IMR-90 (cell line): ENCODE measurements at regions not wholly inside any gene's neighbourhood (a gene's known extent, or its start where the extent isn't known, plus 50 kb on each side); places are given as distances from the start of the nearest gene placed in this dataset.

ENCODE experiments used
- ATAC-seq: fragments of 200-7000 bp; cut with Tn5 transposase; 2 replicates; pipeline ENCODE4 v1.9.1; 2020; ENCODE audit warnings: low read depth, mild to moderate bottlenecking, moderate library complexity
- BruUV-seq: library from RNA; stranded (reverse); fragments of 400-500 nt; replicated peaks from 2 replicates; lab custom pipeline; 2021; lab: Mats Ljungman, UMichigan
- CTCF ChIA-PET: fragments of 300-600 bp; formaldehyde crosslinking; extraction: SDS; loops from one replicate; lab custom pipeline; 2021; ENCODE audit warnings: antibody characterized with exemption; lab: Yijun Ruan, JAX
- POLR2A ChIA-PET: fragments of 300-600 bp; sonication (Branson Sonifier 250); formaldehyde crosslinking; loops from one replicate; lab custom pipeline; 2022; ENCODE audit warnings: antibody characterized with exemption; ENCODE audit not compliant: unreplicated experiment; lab: Charles Lee
- DNase-seq: peaks from one replicate; pipeline ENCODE4 v3.0.0; 2013
- H2AFZ ChIP-seq: replicated peaks from 2 replicates; pipeline ENCODE3; 2013; ENCODE audit warnings: low read length, mild to moderate bottlenecking; ENCODE audit not compliant: poor library complexity
- H2AK5ac ChIP-seq: 2 replicates; pipeline ENCODE4 v1.6.1; 2013; ENCODE audit warnings: low read depth, low read length, inconsistent platforms
- H2AK9ac ChIP-seq: replicated peaks from 2 replicates; pipeline ENCODE3; 2013; ENCODE audit warnings: mild to moderate bottlenecking, low read depth, low read length, moderate library complexity; ENCODE audit not compliant: poor library complexity
- H2BK120ac ChIP-seq: 2 replicates; pipeline ENCODE4 v1.6.1; 2013; ENCODE audit warnings: low read depth, low read length, inconsistent platforms
- H2BK15ac ChIP-seq: 3 replicates; pipeline ENCODE4 v1.6.1; 2013; ENCODE audit warnings: low read depth, low read length, inconsistent platforms
- H2BK20ac ChIP-seq: 2 replicates; pipeline ENCODE4 v1.6.1; 2013; ENCODE audit warnings: low read depth, mild to moderate bottlenecking, inconsistent platforms, low read length, moderate library complexity
- H2BK5ac ChIP-seq: 2 replicates; pipeline ENCODE4 v1.6.1; 2013; ENCODE audit warnings: mild to moderate bottlenecking, low read depth, low read length, inconsistent platforms; ENCODE audit not compliant: poor library complexity, severe bottlenecking
- H3K14ac ChIP-seq: replicated peaks from 2 replicates; pipeline ENCODE4 v1.6.1; 2013; ENCODE audit warnings: low read depth, low read length, inconsistent platforms
- H3K18ac ChIP-seq: 2 replicates; pipeline ENCODE4 v1.6.1; 2013; ENCODE audit warnings: low read depth, low read length, control low read depth
- H3K23ac ChIP-seq: 2 replicates; pipeline ENCODE4 v1.6.1; 2013; ENCODE audit warnings: low read depth, low read length, inconsistent platforms
- H3K27ac ChIP-seq: 2 replicates; pipeline ENCODE4 v1.5.1; 2013; ENCODE audit warnings: mild to moderate bottlenecking, control low read depth, low read length; ENCODE audit not compliant: insufficient read depth
- H3K27me3 ChIP-seq: 2 replicates; pipeline ENCODE4 v1.6.1; 2013; ENCODE audit warnings: low read length; ENCODE audit not compliant: control insufficient read depth, insufficient read depth
- H3K36me3 ChIP-seq: 2 replicates; pipeline ENCODE4 v1.6.1; 2013; ENCODE audit warnings: low read length, mixed read lengths; ENCODE audit not compliant: control insufficient read depth, insufficient read depth
- H3K4ac ChIP-seq: 2 replicates; pipeline ENCODE4 v1.6.1; 2013; ENCODE audit warnings: low read depth, low read length, inconsistent platforms
- H3K4me1 ChIP-seq: 2 replicates; pipeline ENCODE4 v1.6.1; 2013; ENCODE audit warnings: low read length, mixed read lengths; ENCODE audit not compliant: control insufficient read depth, insufficient read depth
- H3K4me2 ChIP-seq: 2 replicates; pipeline ENCODE4 v1.6.1; 2013; ENCODE audit warnings: low read depth, mild to moderate bottlenecking, control low read depth, low read length, moderate library complexity
- H3K4me3 ChIP-seq: 2 replicates; pipeline ENCODE4 v1.5.1; 2013; ENCODE audit warnings: low read depth, mild to moderate bottlenecking, control low read depth, low read length, moderate library complexity; ENCODE audit not compliant: insufficient read depth
- H3K56ac ChIP-seq: 2 replicates; pipeline ENCODE4 v1.6.1; 2013; ENCODE audit warnings: low read length, inconsistent platforms; ENCODE audit not compliant: insufficient read depth; ENCODE audit errors: extremely low read depth
- H3K79me1 ChIP-seq, 2 experiments: 2 replicates each; pipeline ENCODE4 v1.6.1; 2013; ENCODE audit warnings: low read length in 2 of 2, inconsistent platforms in 1 of 2, low read depth in 1 of 2
- H3K9ac ChIP-seq: 2 replicates; pipeline ENCODE4 v1.6.1; 2013; ENCODE audit warnings: low read depth, low read length, control low read depth
- H3K9me1 ChIP-seq: 2 replicates; pipeline ENCODE4 v1.6.1; 2013; ENCODE audit warnings: low read length, inconsistent platforms; ENCODE audit not compliant: insufficient read depth
- H3K9me3 ChIP-seq: 2 replicates; pipeline ENCODE4 v1.6.1; 2013; ENCODE audit warnings: low read length; ENCODE audit not compliant: control insufficient read depth, insufficient read depth
- H4K20me1 ChIP-seq: 2 replicates; pipeline ENCODE4 v1.6.1; 2013; ENCODE audit warnings: low read length, inconsistent platforms; ENCODE audit not compliant: insufficient read depth
- H4K5ac ChIP-seq: 2 replicates; pipeline ENCODE4 v1.6.1; 2013; ENCODE audit warnings: mild to moderate bottlenecking, low read depth, low read length, control low read depth
- H4K8ac ChIP-seq, 2 experiments: 2 replicates each; pipeline ENCODE4 v1.6.1; 2013; ENCODE audit warnings: low read depth in 2 of 2, low read length in 2 of 2, control low read depth in 1 of 2, inconsistent platforms in 1 of 2
- H4K91ac ChIP-seq: 2 replicates; pipeline ENCODE4 v1.6.1; 2013; ENCODE audit warnings: low read depth, low read length, inconsistent platforms; ENCODE audit not compliant: insufficient read depth
- BHLHE40 ChIP-seq: fragments of 150-350 bp; IDR thresholded peaks from 2 replicates; pipeline ENCODE4 v1.6.1; 2016; ENCODE audit warnings: mild to moderate bottlenecking, low read depth, low read length
- CTCF ChIP-seq: conservative IDR thresholded peaks from 2 replicates; pipeline ENCODE4 v1.5.1; 2012; ENCODE audit warnings: mild to moderate bottlenecking, low read depth, low read length, improper control_type of control experiment
- FOS ChIP-seq: fragments of 150-350 bp; IDR thresholded peaks from 2 replicates; pipeline ENCODE4 v1.6.1; 2016; ENCODE audit warnings: low read depth, low read length
- MXI1 ChIP-seq: IDR thresholded peaks from 2 replicates; pipeline ENCODE4 v1.6.1; 2012; ENCODE audit warnings: low read depth, mild to moderate bottlenecking, low read length, moderate library complexity, borderline replicate concordance
- NFE2L2 ChIP-seq: fragments of 150-350 bp; IDR thresholded peaks from 2 replicates; pipeline ENCODE4 v1.6.1; 2016; ENCODE audit warnings: low read depth, mild to moderate bottlenecking, low read length
- RAD21 ChIP-seq: IDR thresholded peaks from 2 replicates; pipeline ENCODE4 v1.6.1; 2012; ENCODE audit warnings: low read length, improper control_type of control experiment
- RFX5 ChIP-seq: IDR thresholded peaks from 2 replicates; pipeline ENCODE4 v1.8.0; 2012; ENCODE audit warnings: low read depth, mild to moderate bottlenecking, low read length, moderate library complexity
- SMC3 ChIP-seq: fragments of 150-350 bp; IDR thresholded peaks from 2 replicates; pipeline ENCODE4 v1.6.1; 2016; ENCODE audit warnings: low read depth, mild to moderate bottlenecking, antibody characterized with exemption, low read length, moderate library complexity
- dilution Hi-C: fragments of 300-500 bp; cut with HindIII; formaldehyde crosslinking; loops from one replicate; pipeline ENCODE4 v1.14.3; 2018; ENCODE audit warnings: low sequenced_read_pairs; ENCODE audit not compliant: unreplicated experiment
- in situ Hi-C: fragments of 300-500 bp; cut with MboI; formaldehyde crosslinking; loops from 3 replicates; pipeline ENCODE4 v1.14.3; 2019; ENCODE audit warnings: low sequenced_read_pairs, inconsistent platforms, mixed read lengths
- intact Hi-C: fragments of 100-400 bp; cut with micrococcal nuclease; formaldehyde crosslinking; loops from 2 replicates; pipeline ENCODE4 v1.10.0; 2022

- ChIA-PET POLR2A (no interaction called here), CTCF (no interaction called here)
- DNase-seq, result no peak
Observed at GRCh38 chr5:118551031-118551430, 437.3 kb downstream of the DTWD2 start.

More at GRCh38 chr5:118551031-118551430, 437.3 kb downstream of the DTWD2 start:
- Histone ChIP-seq H3K4ac (no peak overlapping the region), H3K9me1 (no peaks in the 10 kb centered on the region), H3K9me3 (0 out of 2 replicates have a peak, but pooled peaks cover 1% of the 10 kb centered on the region), H2BK20ac (no peak overlapping the region), H3K56ac (no peak overlapping the region), H2AFZ (no peak overlapping the region), H3K27me3 (no peaks in the 10 kb centered on the region), H4K20me1 (no peaks in the 10 kb centered on the region), H3K27ac (no peak overlapping the region), H2AK9ac (no peak overlapping the region), H3K4me1 (no peaks in the 10 kb centered on the region), H3K14ac (no peak overlapping the region), H4K8ac (no peak overlapping the region), H3K36me3 (no peaks in the 10 kb centered on the region), H2BK5ac (no peak overlapping the region), H3K9ac (no peak overlapping the region), H4K5ac (no peak overlapping the region), H3K79me1 (no peaks in the 10 kb centered on the region), H3K23ac (no peak overlapping the region), H2BK120ac (no peak overlapping the region), H3K4me2 (no peak overlapping the region), H4K91ac (no peak overlapping the region), H2BK15ac (no peak overlapping the region), H2AK5ac (no peak overlapping the region), H3K18ac (no peak overlapping the region), H3K4me3 (no peak overlapping the region)
- no peak for ATAC-seq
- intact Hi-C loops, result no loop called here
- BruUV-seq, result no TSS peak
- TF ChIP-seq MXI1 (no peak), CTCF (no peak), FOS (no peak), RAD21 (no peak), SMC3 (no peak), RFX5 (no peak), NFE2L2 (no peak), BHLHE40 (no peak)
- in situ Hi-C loops, result no loop called here
- dilution Hi-C loops, result no loop called here
